ENCODE measurements at regions not wholly inside any gene's neighbourhood (a gene's known extent, or its start where the extent isn't known, plus 50 kb on each side); places are given as distances from the start of the nearest gene placed in this dataset.
A peak's percentile ranks its signal among the peaks of the same experiment; 100 is the strongest.

DNA sequence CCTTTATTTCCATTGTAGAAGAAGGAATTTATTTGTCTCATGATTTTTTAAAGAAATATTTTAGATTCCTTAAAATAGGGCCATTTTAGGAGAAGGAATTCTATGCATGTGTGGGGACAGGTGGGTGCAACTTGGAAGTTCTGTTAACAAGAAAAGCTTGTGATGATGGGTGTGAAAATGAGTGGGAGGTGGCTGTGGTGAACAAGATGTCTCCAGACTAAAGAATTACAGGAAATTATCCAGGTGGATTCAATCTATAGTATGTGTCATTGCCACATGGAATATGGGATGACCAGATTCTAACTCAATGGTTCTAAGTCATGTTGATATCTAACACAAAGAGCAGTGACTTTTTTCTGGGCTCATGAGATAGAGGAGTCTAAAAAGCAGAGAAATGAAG, 229.6 kb upstream of the IGFBP3 start:
- TF ChIP-seq, protein P1, sequence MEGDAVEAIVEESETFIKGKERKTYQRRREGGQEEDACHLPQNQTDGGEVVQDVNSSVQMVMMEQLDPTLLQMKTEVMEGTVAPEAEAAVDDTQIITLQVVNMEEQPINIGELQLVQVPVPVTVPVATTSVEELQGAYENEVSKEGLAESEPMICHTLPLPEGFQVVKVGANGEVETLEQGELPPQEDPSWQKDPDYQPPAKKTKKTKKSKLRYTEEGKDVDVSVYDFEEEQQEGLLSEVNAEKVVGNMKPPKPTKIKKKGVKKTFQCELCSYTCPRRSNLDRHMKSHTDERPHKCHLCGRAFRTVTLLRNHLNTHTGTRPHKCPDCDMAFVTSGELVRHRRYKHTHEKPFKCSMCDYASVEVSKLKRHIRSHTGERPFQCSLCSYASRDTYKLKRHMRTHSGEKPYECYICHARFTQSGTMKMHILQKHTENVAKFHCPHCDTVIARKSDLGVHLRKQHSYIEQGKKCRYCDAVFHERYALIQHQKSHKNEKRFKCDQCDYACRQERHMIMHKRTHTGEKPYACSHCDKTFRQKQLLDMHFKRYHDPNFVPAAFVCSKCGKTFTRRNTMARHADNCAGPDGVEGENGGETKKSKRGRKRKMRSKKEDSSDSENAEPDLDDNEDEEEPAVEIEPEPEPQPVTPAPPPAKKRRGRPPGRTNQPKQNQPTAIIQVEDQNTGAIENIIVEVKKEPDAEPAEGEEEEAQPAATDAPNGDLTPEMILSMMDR (IDR thresholded peaks at IDR 0.05; ENCODE audit: extremely low read depth, low read depth, low read length): no peak
- no peaks in the 10 kb centered on the region for H4K20me1 ChIP-seq (ENCODE audit: insufficient read depth, low read length)
- H3K4me3 ChIP-seq (ENCODE audit: insufficient read depth, low read length): no peak overlapping the region
- H3K79me2 ChIP-seq (ENCODE audit: insufficient read depth, low read length): no peaks in the 10 kb centered on the region
- no peak overlapping the region for H2AFZ ChIP-seq (ENCODE audit: low read length)
- H3K9me3 ChIP-seq (ENCODE audit: low read depth, low read length): no peaks in the 10 kb centered on the region
- no peak overlapping the region for H3K4me2 ChIP-seq (ENCODE audit: insufficient read depth, low read length)
- H3K27me3 ChIP-seq (ENCODE audit: insufficient read depth, low read length): no peaks in the 10 kb centered on the region
- no peak for DNase-seq (ENCODE audit: insufficient read length, low spot score, missing footprints)
- H3K4me1 ChIP-seq (ENCODE audit: insufficient read depth, low read length): peaks cover 25% of the 10 kb centered on the region
- no peaks in the 10 kb centered on the region for H3K36me3 ChIP-seq (ENCODE audit: insufficient read depth, low read length)
- no peak overlapping the region for H3K27ac ChIP-seq (ENCODE audit: low read depth, low read length)

DNA sequence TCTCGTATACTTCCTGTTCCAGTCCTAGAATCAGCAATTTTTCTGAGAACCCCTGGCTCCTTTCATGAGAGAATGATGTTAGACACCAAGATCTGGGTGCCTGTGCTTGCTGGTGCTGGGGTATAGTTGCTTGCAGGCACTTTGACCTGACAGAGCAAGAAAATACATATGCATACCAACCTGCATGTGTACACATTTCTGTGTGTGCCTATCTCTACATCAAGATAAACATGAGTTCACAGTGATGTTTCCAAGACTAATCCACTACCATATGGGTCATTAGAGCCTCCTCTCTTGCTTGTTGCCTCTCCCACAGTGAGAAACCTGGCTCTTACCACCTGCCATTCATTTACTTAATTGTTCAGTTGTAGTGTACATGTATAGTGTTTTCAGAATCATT, 229.1 kb upstream of the IGFBP3 start:
- no peak overlapping the region for H2AFZ ChIP-seq (ENCODE audit: low read length)
- no peaks in the 10 kb centered on the region for H3K36me3 ChIP-seq (ENCODE audit: insufficient read depth, low read length)
- H3K79me2 ChIP-seq (ENCODE audit: insufficient read depth, low read length): no peaks in the 10 kb centered on the region
- H3K9me3 ChIP-seq (ENCODE audit: low read depth, low read length): no peaks in the 10 kb centered on the region
- no peak overlapping the region for H3K4me2 ChIP-seq (ENCODE audit: insufficient read depth, low read length)
- peaks cover 27% of the 10 kb centered on the region for H3K4me1 ChIP-seq (ENCODE audit: insufficient read depth, low read length)
- H4K20me1 ChIP-seq (ENCODE audit: insufficient read depth, low read length): no peaks in the 10 kb centered on the region
- H3K4me3 ChIP-seq (ENCODE audit: insufficient read depth, low read length): no peak overlapping the region
- H3K27me3 ChIP-seq (ENCODE audit: insufficient read depth, low read length): no peaks in the 10 kb centered on the region
- TF ChIP-seq, protein P1 (IDR thresholded peaks at IDR 0.05; ENCODE audit: extremely low read depth, low read depth, low read length): no peak
- no peak for DNase-seq (ENCODE audit: insufficient read length, low spot score, missing footprints)
- no peak overlapping the region for H3K27ac ChIP-seq (ENCODE audit: low read depth, low read length)

DNA sequence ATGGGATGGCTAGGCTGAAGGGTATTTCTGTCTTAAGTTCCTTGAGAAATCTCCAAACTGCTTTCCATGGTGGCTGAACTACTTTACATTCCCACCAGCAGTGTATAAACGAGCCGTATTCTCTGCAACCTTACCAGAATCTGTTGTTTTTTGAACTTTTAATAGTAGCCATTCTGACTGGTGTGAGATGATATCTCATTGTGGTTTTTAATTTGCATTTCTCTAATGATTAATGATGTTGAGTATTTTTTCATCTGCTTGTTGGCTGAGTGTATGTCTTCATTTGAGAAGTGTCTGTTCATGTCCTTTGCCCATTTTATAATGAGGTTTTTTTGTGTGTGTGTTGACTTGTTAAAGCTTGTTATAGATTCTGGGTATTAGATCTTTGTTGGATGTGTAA, 226.8 kb upstream of the IGFBP3 start:
- H3K9me3 ChIP-seq (ENCODE audit: low read depth, low read length): no peaks in the 10 kb centered on the region
- H2AFZ ChIP-seq (ENCODE audit: low read length): no peak overlapping the region
- DNase-seq (ENCODE audit: insufficient read length, low spot score, missing footprints): no peak

DNA sequence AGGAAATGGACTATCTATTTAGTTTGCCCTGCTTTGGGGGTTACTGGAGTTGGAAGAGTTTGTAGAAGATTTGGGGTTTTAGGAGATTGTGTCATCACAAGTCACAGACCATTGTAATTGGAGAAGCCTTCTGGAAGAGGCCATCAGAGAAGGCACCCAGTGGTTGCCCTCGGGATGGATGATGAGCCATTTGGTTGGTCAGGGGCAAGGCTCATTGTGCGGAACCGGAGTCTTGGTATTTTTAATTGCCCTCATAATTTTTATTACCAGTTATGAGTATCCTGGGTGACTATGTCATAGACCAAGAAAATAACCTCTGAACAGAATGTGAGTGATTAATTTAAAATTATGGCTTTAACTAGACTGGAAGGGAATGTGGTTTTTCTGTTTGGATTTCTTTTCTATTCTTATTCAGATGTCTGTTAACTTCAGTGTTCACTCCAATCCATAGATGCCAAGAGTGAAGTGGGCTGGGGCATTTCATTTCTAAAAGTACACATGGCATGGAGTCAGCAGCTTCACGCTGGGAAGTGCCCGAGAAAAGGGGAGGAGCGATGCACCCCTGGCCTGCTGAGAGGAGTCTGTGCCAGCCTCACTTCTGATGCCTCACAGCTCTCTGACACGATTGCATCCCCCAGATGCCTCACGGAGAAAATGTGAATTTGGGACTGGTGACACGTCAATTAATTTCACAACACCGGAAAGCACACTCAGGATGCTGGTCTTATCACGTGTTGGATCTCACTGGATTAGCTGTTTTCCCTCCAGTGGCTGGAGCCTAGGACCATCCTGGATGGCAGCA, 225.6 kb upstream of the IGFBP3 start:
- peak; percentile 61 for DNase-seq (ENCODE audit: insufficient read length, low spot score, missing footprints)
- H3K36me3 ChIP-seq (ENCODE audit: insufficient read depth, low read length): no peaks in the 10 kb centered on the region
- H3K27ac ChIP-seq (ENCODE audit: low read depth, low read length): peak overlapping the region; percentile 97
- peak overlapping the region; percentile 70 for H3K4me2 ChIP-seq (ENCODE audit: insufficient read depth, low read length)
- H2AFZ ChIP-seq (ENCODE audit: low read length): no peak overlapping the region
- TF ChIP-seq, protein P1 (IDR thresholded peaks at IDR 0.05; ENCODE audit: extremely low read depth, low read depth, low read length): no peak
- H3K4me1 ChIP-seq (ENCODE audit: insufficient read depth, low read length): peaks cover 36% of the 10 kb centered on the region
- H4K20me1 ChIP-seq (ENCODE audit: insufficient read depth, low read length): no peaks in the 10 kb centered on the region
- H3K79me2 ChIP-seq (ENCODE audit: insufficient read depth, low read length): no peaks in the 10 kb centered on the region
- no peaks in the 10 kb centered on the region for H3K27me3 ChIP-seq (ENCODE audit: insufficient read depth, low read length)
- H3K4me3 ChIP-seq (ENCODE audit: insufficient read depth, low read length): peak overlapping the region; percentile 46
- H3K9me3 ChIP-seq (ENCODE audit: low read depth, low read length): no peaks in the 10 kb centered on the region

More for the DNA sequence above, 226.8 kb upstream of the IGFBP3 start:
- peak overlapping the region; percentile 97 for H3K27ac ChIP-seq (ENCODE audit: low read depth, low read length)
- no peaks in the 10 kb centered on the region for H4K20me1 ChIP-seq (ENCODE audit: insufficient read depth, low read length)
- H3K4me3 ChIP-seq (ENCODE audit: insufficient read depth, low read length): no peak overlapping the region
- peaks cover 36% of the 10 kb centered on the region for H3K4me1 ChIP-seq (ENCODE audit: insufficient read depth, low read length)
- H3K4me2 ChIP-seq (ENCODE audit: insufficient read depth, low read length): no peak overlapping the region
- H3K36me3 ChIP-seq (ENCODE audit: insufficient read depth, low read length): no peaks in the 10 kb centered on the region
- TF ChIP-seq, protein P1 (IDR thresholded peaks at IDR 0.05; ENCODE audit: extremely low read depth, low read depth, low read length): no peak
- H3K79me2 ChIP-seq (ENCODE audit: insufficient read depth, low read length): no peaks in the 10 kb centered on the region
- H3K27me3 ChIP-seq (ENCODE audit: insufficient read depth, low read length): no peaks in the 10 kb centered on the region

Measured in osteoblast (primary cell).